Stimulated activated CD4-positive, alpha-beta T cell treated with anti-CD3 and anti-CD28 coated beads, TNF-alpha, amount 100 ng/mL, for 4 hours (primary cell): ENCODE measurements at regions not wholly inside any gene's neighbourhood (a gene's known extent, or its start where the extent isn't known, plus 50 kb on each side); places are given as distances from the start of the nearest gene placed in this dataset.

Experiments
- DNase-seq, 3 experiments: peaks; one replicate each; pipeline ENCODE4 v3.0.0-alpha.2; 2020; ENCODE audit warnings: low read depth in 3 of 3

GRCh38 chr15:93646193-93646592 is 557.2 kb upstream of the RGMA start:
- DNase-seq, result no peak

- DNase-seq, result no peak
These were observed 556.6 kb upstream of the RGMA start for GRCh38 chr15:93645594-93645993.

DNA sequence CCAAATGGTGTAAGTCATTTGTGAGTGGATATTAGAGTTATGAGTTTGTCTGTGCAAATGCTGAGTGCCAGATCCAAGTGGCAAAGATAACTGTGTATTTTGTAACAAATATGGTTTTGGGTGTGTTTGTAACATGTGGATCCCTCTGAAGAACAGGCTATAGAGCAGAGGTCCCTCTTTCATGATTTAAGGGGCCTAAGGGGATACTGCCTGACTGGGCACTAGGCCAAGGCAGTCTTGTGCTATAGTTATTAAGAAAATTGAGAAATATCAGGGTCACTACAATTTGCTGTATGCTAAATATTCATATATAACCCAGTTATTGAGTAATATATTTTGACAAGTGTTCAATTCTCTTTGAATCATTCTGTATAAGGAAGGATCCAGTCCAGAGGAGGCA is 555.6 kb upstream of the RGMA start:
- DNase-seq, result no peak

DNA sequence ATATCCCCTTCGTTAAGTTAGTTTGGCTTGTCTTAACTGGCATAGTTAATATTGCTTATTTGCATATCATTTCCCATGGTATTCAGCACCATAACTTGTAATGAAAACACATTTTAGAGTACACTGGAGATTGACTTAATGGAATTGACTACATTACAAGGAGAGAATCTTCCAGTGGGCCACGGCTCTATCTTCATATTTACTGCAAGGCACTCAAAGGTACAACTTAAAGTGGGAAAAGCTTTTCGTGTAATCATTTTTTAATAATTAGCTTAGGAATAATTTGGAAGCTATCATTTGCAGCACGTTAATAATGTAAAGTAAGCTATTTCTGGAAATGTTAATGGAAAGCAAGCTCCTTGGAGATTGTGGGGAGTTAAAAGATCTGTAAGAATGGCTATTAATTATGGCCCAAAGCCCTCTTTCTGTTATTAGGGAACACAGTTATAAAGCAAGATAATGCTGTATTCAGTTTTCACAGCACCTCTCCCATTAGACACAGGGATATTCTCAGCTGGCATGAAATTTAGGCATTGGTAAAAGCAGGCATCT is 551.5 kb upstream of the RGMA start:
- DNase-seq, result no peak

GRCh38 chr15:93631958-93632618 is 543.1 kb upstream of the RGMA start:
- no peak for DNase-seq

- no peak for DNase-seq
These were observed 530.6 kb upstream of the RGMA start for GRCh38 chr15:93619597-93619996.

DNA sequence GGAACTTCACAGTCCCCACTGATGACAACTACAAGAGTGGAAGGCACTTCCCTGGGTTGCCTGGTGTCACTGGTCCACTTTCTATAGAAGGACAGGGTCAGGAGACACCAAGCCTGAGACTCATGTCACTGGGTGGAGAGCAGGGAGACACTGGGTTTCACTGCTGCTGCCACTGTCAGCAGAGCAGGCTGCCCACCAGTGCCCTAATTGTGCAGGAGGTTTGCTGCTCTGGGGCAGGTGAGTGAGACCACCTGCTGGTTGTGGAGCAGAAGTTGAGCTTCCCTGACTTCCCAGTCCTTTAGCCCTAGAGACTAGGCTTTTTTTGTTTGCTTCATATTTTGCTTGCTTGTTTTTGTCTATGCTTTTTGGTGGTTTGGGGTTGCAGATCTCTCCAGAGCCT is 528.4 kb upstream of the RGMA start:
- no peak for DNase-seq

DNA sequence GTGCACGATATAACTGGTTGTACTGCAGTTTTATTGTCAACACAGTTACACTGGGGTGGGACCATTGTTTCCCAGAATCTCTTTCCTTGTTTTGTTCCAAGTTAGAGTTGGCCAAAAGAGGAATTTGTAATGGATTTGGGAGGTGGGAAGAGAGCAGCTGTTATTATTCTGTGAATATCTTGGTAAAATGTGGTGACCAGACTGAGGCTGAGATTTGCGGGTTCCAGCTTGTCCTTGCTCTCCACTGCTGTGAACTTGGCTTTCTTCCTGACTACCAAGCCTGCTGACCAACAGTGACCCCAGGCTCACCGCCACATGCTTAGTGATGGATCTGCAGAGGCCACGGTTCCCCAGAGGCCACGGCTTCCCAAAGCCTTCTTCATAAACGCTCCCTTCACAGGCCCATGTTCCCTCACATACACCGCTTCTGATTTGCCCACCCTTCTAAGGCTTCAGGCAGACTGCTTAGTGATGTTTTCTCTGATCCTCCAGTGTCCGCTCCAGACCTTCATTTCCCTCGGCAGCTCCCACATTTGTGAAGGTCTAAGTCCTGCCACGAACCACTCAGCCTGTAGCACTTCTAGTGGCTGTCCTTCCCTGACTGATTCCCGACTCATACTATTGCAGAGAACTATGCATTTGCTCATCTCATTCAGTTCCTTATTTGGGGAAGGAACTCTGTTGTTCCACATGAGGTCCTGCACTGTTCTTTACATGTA is 525.5 kb upstream of the RGMA start:
- no peak for DNase-seq

GRCh38 chr15:93613386-93613785 is 524.4 kb upstream of the RGMA start:
- no peak for DNase-seq

DNA sequence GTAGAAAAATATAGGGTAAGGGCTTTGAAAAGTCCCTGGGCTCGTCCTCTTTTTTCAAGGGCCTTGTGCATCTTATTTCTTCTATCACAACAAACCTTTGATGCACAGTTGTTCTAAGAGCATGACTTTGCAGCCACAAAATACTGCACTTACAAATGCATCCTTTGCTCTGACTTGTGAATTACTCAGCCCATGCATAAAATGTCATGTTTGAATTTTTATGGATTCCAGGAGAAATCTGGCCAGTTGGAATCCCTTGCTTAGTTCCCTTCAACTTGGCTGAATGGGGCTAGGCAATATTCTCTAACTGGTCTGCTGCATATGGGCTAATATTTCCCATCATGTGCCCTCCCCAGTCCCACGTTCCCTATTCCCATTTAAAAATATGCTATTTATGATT is 523.9 kb upstream of the RGMA start:
- DNase-seq, result no peak

DNA sequence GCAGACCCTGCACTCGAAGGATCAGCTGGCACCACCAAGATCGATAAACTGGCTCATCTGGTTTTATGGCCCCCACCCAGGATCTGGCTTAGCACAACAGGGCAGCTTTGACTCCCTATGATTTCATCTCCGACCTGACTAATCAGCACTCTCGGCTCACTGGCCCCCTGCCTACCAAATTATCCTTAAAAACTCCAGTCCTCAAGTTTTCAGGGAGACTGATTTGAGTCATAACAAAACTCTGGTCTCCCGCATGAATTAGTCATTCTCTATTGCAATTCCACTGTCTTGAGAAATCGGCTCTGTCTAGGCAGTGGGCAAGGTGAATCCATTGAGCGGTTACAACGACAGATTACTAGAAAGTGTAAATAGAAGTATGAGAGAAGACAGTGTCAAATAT is 521.9 kb upstream of the RGMA start:
- no peak for DNase-seq

DNA sequence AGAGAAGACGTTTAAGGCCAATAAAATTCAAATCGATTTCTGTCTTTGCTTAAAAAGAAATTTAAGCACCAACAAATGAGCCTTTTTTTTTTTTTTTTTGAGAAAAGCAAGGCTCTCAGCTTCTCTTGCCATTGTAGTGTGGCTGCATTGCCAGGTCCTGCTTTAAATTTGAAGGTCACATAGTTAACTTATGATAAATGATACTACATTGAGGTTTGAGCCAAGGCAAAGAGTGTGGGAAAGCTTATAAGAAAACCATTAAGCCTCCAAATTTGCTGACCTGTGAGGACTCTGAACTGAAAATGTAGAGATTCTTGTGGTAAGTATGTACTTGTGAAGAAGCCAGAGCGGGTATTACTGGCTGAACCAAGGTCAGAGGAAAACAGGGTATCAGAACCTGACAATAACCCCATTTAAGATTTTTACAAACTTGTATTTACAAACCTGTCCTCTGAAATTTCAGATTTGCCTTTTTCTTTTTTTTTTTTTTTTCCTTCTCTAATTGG is 519.7 kb upstream of the RGMA start:
- no peak for DNase-seq

DNA sequence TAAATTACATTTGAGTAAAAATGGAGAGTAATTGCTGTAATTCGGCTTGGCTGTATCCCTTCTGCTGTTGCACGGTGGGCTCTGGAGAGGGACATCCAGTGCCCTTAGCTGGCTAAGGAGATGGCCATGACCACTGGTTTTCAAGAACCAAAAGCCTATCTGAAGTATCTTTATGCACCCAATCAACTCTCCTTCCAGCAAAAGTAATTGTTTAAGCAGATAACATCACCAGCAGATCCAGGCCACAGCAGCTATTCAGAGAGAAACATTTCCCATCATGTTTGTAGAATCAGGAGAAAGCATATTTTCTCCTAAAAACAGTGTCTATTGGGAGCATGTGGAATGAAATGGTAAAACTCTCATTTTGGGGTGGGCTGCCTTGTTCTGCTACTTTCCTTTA is 514.5 kb upstream of the RGMA start:
- DNase-seq, result no peak

- no peak for DNase-seq
These were observed 498.1 kb upstream of the RGMA start for GRCh38 chr15:93587059-93587521.

- DNase-seq, result no peak
These were observed 496.0 kb upstream of the RGMA start for GRCh38 chr15:93585012-93585411.

DNA sequence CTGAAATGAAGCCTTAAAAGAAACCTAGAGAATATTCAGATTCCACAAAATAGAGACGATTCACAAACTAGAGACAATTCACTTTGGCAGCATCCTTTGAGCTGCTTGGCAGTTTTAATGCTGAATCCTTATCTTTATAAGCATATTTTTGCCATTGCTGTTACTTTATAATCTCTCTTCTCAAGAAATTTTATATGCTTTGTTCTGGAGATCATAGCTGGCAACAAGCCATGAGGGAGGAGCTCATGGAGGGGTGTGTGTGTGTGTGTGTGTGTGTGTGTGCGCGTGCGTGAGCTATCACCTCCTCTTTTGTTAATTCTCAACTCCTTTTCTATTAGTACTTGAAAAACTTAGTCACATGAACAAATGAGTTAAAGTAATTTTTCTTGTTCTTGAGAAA is 495.0 kb upstream of the RGMA start:
- no peak for DNase-seq

DNA sequence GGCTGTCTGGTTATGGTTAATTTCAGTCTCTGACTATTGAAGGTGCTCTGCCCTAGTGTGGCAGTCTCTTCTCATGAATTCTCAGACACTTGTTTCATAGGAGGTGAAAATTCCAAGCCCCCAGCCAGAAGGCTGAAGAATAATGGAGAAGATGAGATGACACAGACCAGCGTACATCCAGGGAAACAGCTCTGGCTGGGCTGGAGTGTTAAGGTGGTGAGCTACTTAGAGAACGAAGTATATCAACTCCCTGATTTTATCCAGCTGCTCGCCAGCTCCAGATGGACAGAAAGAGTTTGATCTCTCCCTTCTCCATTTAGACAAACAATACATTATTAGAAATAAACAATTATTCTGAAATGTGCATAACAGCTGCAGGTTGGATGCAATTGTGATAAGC is 494.5 kb upstream of the RGMA start:
- DNase-seq, result no peak

- no peak for DNase-seq
These were observed 481.5 kb upstream of the RGMA start for GRCh38 chr15:93570527-93570926.

GRCh38 chr15:93566762-93567161 is 477.8 kb upstream of the RGMA start:
- DNase-seq, result no peak

- no peak for DNase-seq
These were observed 476.2 kb upstream of the RGMA start for GRCh38 chr15:93565201-93565600.

DNA sequence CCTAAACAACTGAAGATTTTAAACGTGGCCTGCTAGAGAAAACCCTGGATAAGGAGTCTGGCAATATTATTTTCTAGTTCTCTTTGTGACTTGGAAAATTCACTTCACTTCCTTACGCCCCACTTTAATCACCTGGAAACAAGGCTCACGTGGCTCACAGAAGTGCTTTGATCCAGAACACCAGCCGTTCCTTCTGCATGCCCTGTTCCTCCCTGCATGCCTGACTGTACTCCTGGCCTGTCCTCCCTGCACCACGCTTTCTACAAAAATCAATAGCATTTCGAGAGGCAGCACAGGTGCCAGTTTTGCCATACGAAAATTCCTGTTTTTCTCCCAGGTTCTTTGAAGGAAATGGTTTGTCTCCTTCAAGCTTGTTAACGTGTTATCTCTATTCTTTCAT is 474.2 kb upstream of the RGMA start:
- no peak for DNase-seq

DNA sequence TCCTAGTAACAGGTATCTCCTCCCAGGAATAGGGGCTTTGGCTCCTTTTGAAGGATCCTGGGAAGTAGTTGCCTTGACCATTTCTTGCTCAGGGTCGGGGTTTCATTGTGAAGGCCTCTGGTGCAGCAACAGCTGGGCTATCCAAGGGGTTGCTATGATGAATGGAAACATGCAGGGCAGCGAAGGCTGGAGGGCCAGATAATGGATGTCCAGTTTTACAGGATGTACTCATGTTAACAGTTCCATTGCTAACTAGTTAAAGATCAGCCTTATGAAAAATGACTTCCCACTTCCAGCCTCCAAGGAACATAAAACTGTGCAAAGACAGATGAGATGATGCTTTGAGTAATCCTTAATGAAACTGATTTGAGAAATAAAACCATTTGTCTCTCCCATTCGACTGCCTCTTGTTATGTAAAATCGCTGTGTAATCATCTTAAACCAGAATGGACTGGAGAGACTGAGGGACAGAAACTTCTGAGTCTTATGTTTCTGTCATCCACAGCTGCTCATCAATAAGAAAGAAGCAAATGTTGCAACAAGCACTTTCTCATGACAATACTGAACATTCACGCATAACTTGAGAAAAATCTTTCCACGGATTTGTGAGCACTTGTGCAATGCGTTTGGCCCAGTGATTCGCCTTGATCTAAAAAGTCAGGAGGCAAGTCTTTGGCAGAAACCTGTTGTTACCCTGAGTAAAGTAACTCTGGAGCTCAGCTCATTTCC is 473.5 kb upstream of the RGMA start:
- DNase-seq, result no peak
